NCI-H1930 (cell line): ENCODE measurements at regions not wholly inside any gene's neighbourhood (a gene's known extent, or its start where the extent isn't known, plus 50 kb on each side); places are given as distances from the start of the nearest gene placed in this dataset.
A peak's percentile ranks its signal among the peaks of the same experiment; 100 is the strongest.
"Not testable (repeated sequence)": the region's sequence is repeated elsewhere in the genome, so short reads cannot be mapped to it uniquely, and the experiment has no call there.

Experiments
- DNase-seq, 2 experiments: peaks; one replicate each; lab custom pipeline; 2025; lab: John Stamatoyannopoulos, UW

- peak; percentile 19 to 22 for DNase-seq
These were observed 382.0 kb downstream of the MAGEB5 start for GRCh38 chrX:26597981-26598380.

GRCh38 chrX:26590849-26591248 lies 374.9 kb downstream of the MAGEB5 start:
- no peak for DNase-seq

- peak in 1 of 2 experiments; percentile 4 for DNase-seq
These were observed 370.6 kb downstream of the MAGEB5 start for GRCh38 chrX:26586570-26586969.

DNA sequence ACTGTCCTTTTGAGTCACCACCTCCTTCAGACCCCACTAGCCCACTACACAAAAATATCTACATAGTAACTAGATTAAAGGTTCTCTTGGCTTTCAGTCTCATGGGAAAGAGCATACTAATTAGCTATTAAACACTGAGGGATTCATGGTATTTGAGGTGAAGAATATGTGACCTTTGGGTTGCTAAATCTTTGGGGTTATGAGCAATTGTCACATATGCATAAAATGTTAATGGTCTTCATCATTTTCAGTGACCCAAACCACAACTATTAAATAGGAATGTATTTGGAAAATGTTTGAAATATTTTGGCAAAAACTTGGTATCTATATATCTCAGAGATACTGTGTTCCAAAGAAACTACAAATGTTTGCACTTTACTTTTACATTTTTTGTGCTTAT lies 365.1 kb downstream of the MAGEB5 start:
- no peak for DNase-seq

DNA sequence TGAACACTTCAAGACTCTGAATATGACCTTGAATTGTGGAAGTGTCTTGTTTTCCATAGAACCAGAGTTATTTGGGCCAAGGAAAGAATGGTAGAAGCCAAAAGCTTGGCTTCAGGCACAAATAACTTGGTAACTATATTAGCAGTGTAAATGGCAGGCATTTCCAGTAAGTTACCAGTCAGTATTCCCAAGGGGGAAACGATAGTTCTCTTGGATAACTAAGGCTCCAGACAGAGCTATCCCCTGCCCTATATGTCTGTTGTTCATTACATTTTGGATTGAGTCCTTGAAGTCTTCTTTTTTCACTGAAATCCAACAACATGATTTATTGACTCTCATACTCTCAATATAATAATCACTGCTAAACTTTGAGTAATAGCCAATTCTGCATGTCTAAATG lies 364.1 kb downstream of the MAGEB5 start:
- DNase-seq, result no peak

GRCh38 chrX:26574234-26574633 lies 358.3 kb downstream of the MAGEB5 start:
- DNase-seq, result no peak

GRCh38 chrX:26562156-26562555 lies 346.2 kb downstream of the MAGEB5 start:
- DNase-seq, result peak; percentile 5

- DNase-seq, result no peak
These were observed 343.9 kb downstream of the MAGEB5 start for GRCh38 chrX:26559855-26560254.

GRCh38 chrX:26558719-26559386 lies 342.9 kb downstream of the MAGEB5 start:
- peak in 1 of 2 experiments; percentile 12 for DNase-seq

DNA sequence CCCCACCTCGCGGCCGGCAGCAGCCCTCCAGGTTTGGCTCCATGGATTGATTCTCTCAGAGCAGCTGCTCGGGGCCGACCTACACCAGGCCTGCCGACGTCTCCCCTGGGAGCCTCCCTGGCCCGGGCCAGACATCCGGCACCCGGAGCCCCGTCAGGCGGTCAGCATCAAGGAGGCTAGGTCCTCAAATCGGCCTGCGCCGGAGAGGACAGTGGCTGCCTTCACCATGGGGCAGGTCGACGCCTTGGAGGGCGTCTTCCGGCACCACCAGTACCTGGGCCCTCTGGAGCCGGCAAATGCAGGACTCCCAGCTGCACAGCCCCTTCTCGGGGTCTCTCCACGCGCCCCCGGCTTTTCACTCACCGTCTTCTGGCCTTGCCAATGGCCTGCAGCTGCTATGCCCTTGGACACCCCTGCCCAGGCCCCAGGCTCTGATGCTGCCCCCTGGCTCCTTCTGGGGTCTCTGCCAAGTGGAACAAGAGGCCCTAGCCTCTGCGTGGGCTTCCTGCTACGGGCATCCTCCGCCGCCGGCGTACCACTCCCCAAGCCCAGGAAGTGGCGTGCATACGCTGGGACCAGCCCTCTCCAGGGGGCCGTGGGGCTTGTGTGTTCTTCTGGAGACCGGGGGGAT lies 341.8 kb downstream of the MAGEB5 start:
- DNase-seq, result peak; percentile 5 to 39

GRCh38 chrX:26525768-26526167 lies 309.8 kb downstream of the MAGEB5 start:
- not testable (repeated sequence) for DNase-seq

GRCh38 chrX:26522501-26522900 lies 306.5 kb downstream of the MAGEB5 start:
- DNase-seq, result no peak

DNA sequence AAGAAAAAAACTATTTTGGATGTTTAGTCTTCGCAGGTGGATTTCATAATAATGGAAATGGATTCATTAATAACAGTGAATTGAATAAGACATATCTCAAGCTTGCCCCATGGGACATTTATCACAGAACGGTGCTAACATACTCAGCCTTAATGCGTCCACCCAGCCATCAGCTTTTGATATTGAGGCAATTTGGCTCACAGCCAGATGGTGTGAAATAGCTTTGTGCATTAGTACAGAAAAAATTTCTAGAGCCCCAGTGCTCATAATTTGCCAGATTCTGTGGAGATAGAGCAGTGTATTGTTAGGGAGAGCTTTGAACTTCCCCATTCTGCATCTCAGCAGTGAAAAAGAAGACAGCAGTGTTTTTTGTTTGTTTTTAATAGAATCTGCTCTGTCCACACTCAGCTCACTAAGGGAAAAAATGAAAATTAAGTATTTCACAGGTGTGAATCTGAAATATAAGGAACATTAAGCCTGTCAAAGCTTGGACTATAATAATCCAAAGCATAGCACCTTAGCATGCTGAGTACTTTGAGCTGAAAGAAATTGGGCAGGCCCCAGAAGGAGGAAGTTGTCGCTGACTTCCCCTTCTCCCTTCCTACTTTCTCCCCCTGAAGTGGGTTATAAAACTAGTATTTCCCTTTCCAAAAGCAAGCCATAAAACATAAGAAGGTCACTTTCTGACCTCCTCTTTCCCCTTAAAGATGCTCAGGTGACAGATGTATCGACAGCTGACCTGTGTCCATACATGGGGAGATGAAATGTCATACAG lies 295.8 kb downstream of the MAGEB5 start:
- DNase-seq, result no peak

- DNase-seq, result no peak
These were observed 255.0 kb downstream of the MAGEB5 start for GRCh38 chrX:26470941-26471340.

DNA sequence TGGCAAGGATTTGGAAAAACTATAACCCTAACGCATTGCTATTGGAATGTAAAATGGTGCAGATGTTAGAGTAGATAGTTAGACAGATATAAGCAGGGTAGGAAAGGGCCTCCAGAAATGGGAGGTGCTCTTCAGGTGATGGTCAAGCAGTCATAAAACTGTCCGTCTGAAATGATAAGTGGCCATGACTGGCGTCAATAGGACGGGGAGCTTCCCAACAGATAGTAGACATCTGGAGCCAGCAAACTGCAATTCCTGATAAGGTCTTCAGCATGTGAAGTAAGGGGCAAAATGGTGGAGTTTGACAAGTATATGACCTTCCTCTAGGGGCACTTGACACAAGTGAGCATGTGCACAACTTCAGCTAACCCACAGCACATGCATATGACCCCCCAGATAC lies 250.4 kb downstream of the MAGEB5 start:
- DNase-seq, result no peak

GRCh38 chrX:26445288-26445687 lies 229.3 kb downstream of the MAGEB5 start:
- no peak for DNase-seq

GRCh38 chrX:26444417-26444816 lies 228.4 kb downstream of the MAGEB5 start:
- not testable (repeated sequence) for DNase-seq

GRCh38 chrX:26442340-26442739 lies 226.4 kb downstream of the MAGEB5 start:
- DNase-seq, result no peak

DNA sequence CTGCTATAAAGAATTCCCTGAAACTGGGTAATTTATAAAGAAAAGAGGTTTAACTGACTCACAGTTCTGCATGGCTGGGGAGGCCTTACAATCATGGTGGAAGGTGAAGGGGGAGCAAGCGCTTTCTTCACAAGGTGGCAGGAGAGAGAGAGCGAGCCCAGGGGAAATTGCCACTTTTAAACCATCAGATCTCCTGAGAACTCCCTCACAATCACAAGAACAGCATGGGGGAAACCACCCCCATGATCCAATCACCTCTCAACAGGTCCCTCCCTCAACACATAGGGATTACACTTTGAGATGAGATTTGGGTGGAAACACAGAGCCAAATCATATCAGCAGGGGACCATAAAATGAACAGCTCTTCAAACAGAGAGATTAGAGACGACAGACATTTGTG lies 198.6 kb downstream of the MAGEB5 start:
- DNase-seq, result no peak

DNA sequence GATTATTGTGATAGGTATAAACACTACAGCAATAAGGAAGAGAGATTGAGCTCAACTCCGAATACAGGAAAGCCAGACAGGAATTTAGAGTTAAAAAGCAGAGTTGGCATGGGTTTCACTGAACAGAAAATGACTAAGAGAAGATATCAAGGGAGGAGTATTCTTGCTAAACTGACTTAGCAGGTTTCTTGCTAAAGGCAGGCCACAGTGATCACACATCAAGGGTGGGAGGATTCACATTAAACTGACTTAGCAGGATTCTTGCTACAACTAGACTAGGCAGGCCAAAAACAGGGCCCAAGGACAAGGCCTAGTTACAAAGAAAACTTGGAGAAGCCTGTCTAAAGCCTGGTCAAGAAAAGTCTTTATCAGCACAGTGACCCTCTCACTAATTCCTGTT lies 195.1 kb downstream of the MAGEB5 start:
- DNase-seq, result no peak

GRCh38 chrX:26409636-26410035 lies 193.7 kb downstream of the MAGEB5 start:
- DNase-seq, result no peak

- DNase-seq, result no peak
These were observed 171.9 kb downstream of the MAGEB5 start for GRCh38 chrX:26387906-26388305.
